Mucosa of gallbladder (tissue), 1 donor: ENCODE measurements at regions not wholly inside any gene's neighbourhood (a gene's known extent, or its start where the extent isn't known, plus 50 kb on each side); places are given as distances from the start of the nearest gene placed in this dataset.

Experiments used
- DNase-seq: peaks from one replicate; pipeline ENCODE4 v3.0.0-alpha.2; 2020; ENCODE audit warnings: low spot score
- donor health status: DM: no; HTN: no; CAD: no.

DNA sequence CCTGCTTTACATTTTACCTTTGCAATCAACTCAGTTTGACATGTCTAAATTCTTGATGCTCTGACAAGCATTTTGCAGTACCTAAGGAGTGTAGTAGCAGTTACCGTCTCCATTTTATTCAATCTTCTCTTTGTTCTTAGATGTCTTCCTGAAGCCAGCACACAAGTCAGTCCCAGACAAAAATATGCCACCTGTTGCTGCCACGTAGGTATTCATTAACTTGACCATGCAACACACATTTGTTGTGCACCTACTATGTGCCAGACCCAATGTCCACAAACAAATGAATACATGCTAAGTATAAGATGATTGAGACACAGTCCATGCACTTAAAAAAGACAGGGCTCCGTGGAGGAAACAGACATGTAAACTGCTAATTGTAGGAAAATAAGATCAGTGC is 81.5 kb upstream of the NGF start:
- DNase-seq, result no peak

DNA sequence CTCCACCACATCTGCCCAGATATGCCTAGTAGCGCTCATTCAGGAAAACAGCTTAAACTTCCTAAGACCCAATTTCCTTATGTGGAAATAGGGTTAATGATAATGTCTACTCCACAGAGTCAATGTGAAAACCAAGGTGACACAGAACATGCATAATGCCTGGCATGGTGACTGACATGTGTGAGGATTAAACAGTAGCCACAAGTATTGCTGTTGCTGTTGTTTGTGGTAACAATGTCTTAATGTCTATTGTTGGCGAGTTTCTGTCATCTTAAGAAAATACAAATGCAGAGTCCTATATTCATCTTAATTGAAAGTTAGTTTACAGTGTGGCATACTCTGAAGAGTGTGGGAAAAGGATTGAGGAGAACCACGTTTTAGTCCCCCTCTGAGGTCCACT is 75.6 kb upstream of the NGF start:
- no peak for DNase-seq

DNA sequence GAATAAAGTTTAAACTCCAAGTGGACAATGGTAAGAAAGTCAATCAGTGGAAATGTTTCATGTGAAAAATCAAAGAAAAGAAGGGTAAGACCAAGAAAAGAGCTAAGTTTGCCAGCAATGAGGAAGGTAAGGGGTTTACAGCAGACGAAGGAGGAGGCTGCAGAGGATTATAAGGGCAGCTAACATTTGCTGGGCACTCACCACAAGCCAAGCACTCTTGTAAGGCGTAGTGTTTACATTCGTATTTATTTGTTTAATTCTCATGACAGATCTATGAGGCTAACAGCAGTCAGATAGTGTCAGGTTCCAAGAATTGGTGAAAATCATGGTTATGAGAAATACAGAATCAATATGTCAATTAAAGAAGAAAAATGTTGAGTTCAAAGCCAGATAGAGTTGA is 75.2 kb upstream of the NGF start:
- DNase-seq, result no peak

- no peak for DNase-seq
Measured at GRCh38 chr1:115412733-115413132, 74.7 kb upstream of the NGF start.

- DNase-seq, result no peak
Measured at GRCh38 chr1:115412286-115412685, 74.2 kb upstream of the NGF start.

GRCh38 chr1:115411371-115412063 is 73.5 kb upstream of the NGF start:
- peak; percentile 45 for DNase-seq

DNA sequence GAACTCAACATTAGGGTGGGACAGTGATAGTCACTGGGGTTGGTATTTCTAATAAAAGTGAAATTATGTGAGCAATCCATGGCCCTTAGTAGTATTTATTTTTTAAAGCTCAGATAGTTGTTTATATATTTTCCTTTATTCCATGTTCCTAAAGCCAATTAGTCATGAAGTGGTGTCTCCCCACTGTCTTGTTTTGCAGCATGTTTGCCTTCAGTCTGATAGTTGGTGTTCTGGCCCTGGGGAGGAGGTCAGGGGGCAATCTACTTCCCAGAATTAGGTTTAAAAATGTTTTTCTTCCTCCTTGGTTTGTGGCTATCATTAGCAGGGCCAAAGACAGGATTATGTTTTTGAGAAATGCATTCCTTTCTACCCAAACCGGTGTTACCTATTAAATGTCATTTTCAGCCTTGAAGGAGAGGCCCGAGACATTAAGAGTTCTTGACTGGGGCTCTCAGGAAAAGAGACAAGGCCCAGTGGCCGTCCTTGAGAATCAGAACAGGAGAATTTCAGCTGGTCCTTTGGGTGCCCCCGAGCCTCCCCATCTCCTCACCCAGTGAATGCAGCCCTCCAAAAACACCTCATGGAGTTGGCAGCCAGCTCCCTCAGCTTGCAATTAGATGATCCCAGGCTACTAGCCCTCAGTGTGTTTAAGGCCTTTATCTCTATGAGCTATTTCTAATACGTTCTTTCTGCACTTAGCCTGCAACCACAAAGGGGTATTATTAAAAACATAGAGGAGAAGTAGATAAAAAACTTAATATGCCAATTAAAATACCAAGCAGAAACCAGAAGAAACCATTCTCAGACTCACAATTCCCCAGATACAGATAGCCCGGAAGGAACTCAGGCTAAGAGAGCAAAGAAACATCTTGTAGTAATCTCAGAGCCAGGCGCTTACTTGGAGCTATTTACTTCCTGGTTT is 71.3 kb upstream of the NGF start:
- no peak for DNase-seq

DNA sequence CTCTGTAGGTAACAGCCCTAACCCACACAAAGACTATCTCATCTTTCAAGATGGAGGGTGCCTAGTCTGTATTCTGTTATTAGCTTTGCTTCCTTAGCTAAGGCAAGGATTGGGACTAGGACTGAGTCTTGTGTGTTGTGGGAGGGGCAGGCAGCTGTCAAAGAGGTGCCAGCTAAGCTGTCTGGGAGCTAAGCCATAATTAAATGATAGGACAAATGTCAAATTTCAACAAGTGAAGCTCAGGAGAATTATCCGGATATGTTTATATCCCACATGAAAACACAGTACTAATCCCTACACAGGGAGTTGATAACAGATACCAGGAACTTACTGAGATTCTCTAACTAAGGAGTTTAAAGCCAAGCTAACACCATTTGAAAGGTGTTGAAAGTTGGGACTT is 70.5 kb upstream of the NGF start:
- DNase-seq, result no peak

DNA sequence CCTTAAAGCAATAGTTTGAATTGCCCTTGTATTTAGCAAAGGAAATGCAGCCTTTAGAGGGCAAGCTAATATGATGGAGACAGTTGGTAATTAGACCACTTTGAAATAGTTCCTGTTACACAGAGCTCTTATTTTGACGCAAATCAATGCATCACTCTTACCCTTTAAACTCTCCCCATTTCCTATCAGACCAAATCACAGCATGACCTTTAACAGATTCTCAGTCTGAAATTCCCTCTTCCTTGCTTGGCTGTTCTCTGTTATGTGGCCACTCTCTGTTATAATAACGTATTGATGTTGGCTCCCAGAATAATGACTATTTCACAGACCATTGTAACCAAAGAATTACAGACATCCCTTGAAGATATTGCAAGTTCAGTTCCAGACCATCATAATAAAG is 66.9 kb upstream of the NGF start:
- DNase-seq, result no peak

- no peak for DNase-seq
Measured at GRCh38 chr1:115402753-115403184, 64.7 kb upstream of the NGF start.

- DNase-seq, result no peak
Measured at GRCh38 chr1:115401676-115402075, 63.6 kb upstream of the NGF start.

DNA sequence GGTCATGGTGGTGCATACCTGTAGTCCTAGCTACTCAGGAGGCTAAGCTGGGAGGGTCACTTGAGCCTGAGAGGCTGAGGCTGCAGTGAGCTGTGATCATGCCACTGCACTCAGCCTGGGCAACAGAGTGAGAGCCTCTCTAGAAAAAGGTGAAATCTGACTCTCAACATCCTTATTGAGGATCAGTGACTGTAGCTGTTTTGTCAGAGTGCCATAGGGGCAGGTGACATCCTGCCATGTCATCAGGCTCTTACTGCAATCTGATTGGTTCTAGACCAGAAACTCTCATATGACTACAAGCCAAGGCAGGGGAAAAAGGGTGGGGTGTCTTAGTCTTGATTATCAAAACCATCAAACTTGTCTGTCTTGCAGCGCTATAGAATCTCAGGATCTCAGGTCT is 62.8 kb upstream of the NGF start:
- DNase-seq, result no peak

DNA sequence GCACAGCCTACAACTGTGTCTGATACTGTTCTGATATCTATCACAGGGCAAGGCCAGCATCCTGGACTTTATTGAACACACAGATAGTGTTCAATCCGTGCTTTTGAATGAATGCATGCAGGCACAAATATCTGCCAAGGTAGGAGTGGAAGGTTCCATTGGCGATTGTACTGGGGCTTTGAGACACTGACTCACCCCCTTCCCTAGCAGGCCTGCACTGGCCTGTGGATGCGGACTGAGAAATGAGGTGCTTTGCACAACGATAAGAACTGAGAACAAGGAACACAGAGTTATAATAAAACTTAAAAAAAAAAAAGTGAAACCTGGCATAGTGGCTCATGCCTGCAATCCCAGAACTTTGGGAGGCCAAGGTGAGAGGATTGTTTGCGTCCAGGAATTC is 62.4 kb upstream of the NGF start:
- no peak for DNase-seq

DNA sequence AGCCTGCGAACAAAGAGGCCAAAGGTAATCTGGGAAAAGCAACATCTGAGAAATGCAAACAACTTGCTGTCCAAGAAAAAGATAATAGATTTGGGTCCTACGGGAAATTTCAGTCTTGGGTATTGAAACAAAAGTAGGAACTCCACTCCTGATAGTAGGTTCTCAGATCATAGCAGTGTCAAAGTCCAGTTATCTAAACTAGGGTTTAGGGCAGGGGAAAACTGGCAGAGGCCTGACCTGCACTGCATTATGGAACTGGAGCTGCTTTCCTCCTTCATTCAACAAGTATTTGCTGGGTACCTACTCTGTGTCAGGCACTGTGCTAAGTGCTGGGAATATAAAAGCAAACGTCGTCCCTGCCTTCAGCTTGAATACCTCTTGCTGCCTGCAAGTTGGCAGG is 60.7 kb upstream of the NGF start:
- no peak for DNase-seq
